WTC11 (cell line): ENCODE measurements at regions not wholly inside any gene's neighbourhood (a gene's known extent, or its start where the extent isn't known, plus 50 kb on each side); places are given as distances from the start of the nearest gene placed in this dataset.

Experiments
- ATAC-seq: fragments of 200-7000 bp; cut with Tn5 transposase; 2 replicates; pipeline ENCODE4 v1.10.0; 2021; ENCODE audit warnings: mild to moderate bottlenecking, moderate library complexity
- CTCF ChIA-PET: fragments of 300-600 bp; sonication (Branson Sonifier 250); formaldehyde crosslinking; loops from one replicate; lab custom pipeline; 2021; ENCODE audit warnings: antibody characterized with exemption; lab: Charles Lee
- POLR2A ChIA-PET: fragments of 350-600 bp; sonication (Branson Sonifier 250); formaldehyde crosslinking; loops from one replicate; lab custom pipeline; 2021; ENCODE audit warnings: antibody characterized with exemption; lab: Charles Lee
- DNase-seq: peaks from one replicate; pipeline ENCODE4 v3.0.0; 2021; ENCODE audit warnings: low spot score
- H3K27ac Mint-ChIP-seq: 2 replicates; pipeline ENCODE4 v1.8.0; 2021; ENCODE audit warnings: mixed read lengths
- H3K27me3 Mint-ChIP-seq: 2 replicates; pipeline ENCODE4 v1.8.0; 2021; ENCODE audit warnings: low read depth, mild to moderate bottlenecking, moderate library complexity, mixed read lengths
- H3K36me3 Mint-ChIP-seq: 2 replicates; pipeline ENCODE4 v1.8.0; 2021; ENCODE audit warnings: mixed read lengths
- H3K4me1 Mint-ChIP-seq: 2 replicates; pipeline ENCODE4 v1.8.0; 2022; ENCODE audit warnings: mixed read lengths
- H3K4me3 Mint-ChIP-seq: 2 replicates; pipeline ENCODE4 v1.8.0; 2021; ENCODE audit warnings: mild to moderate bottlenecking, moderate library complexity, mixed read lengths
- H3K9me3 Mint-ChIP-seq: 2 replicates; pipeline ENCODE4 v1.8.0; 2021; ENCODE audit warnings: mixed read lengths
- AFF4 ChIP-seq: sonication (generic); formaldehyde crosslinking; IDR thresholded peaks from 2 replicates; pipeline ENCODE4 v1.8.1; 2023; ENCODE audit warnings: mild to moderate bottlenecking, missing genetic modification reagents, borderline replicate concordance
- ATF6 ChIP-seq: sonication (generic); formaldehyde crosslinking; IDR thresholded peaks from 2 replicates; pipeline ENCODE4 v1.8.1; 2023; ENCODE audit warnings: mild to moderate bottlenecking, missing genetic modification reagents
- CDX4 ChIP-seq: fragments of 250-450 bp; sonication (Bioruptor Pico); IDR thresholded peaks from 2 replicates; pipeline ENCODE4 v1.9.0; 2021; ENCODE audit warnings: moderate library complexity, mild to moderate bottlenecking, inconsistent platforms, borderline replicate concordance
- E2F4 ChIP-seq: sonication (generic); formaldehyde crosslinking; IDR thresholded peaks from 2 replicates; pipeline ENCODE4 v1.8.1; 2022; ENCODE audit warnings: low read depth, mild to moderate bottlenecking, moderate library complexity, missing genetic modification reagents, borderline replicate concordance
- ELF4 ChIP-seq: sonication (generic); formaldehyde crosslinking; IDR thresholded peaks from 2 replicates; pipeline ENCODE4 v1.8.1; 2022; ENCODE audit warnings: low read depth, mild to moderate bottlenecking, moderate library complexity, missing genetic modification reagents
- ERG ChIP-seq: fragments of 250-450 bp; sonication (Bioruptor Pico); IDR thresholded peaks from 2 replicates; pipeline ENCODE4 v1.8.0; 2021; ENCODE audit warnings: mild to moderate bottlenecking
- FOXJ3 ChIP-seq: sonication (generic); formaldehyde crosslinking; IDR thresholded peaks from 2 replicates; pipeline ENCODE4 v1.9.0; 2021; ENCODE audit warnings: missing genetic modification reagents, mild to moderate bottlenecking, borderline replicate concordance
- MAX ChIP-seq: sonication (generic); formaldehyde crosslinking; IDR thresholded peaks from 2 replicates; pipeline ENCODE4 v1.8.0; 2022; ENCODE audit warnings: mild to moderate bottlenecking, missing genetic modification reagents
- MLX ChIP-seq: sonication (generic); formaldehyde crosslinking; IDR thresholded peaks from 2 replicates; pipeline ENCODE4 v1.8.1; 2023; ENCODE audit warnings: mild to moderate bottlenecking, missing genetic modification reagents, moderate library complexity
- MXD4 ChIP-seq: fragments of 250-450 bp; sonication (Bioruptor Pico); IDR thresholded peaks from 2 replicates; pipeline ENCODE4 v1.8.0; 2021; ENCODE audit warnings: mild to moderate bottlenecking, moderate library complexity, borderline replicate concordance
- NFE2L1 ChIP-seq: sonication (generic); formaldehyde crosslinking; IDR thresholded peaks from 2 replicates; pipeline ENCODE4 v1.8.1; 2023; ENCODE audit warnings: missing genetic modification reagents
- NR3C1 ChIP-seq: sonication (generic); formaldehyde crosslinking; conservative IDR thresholded peaks from 2 replicates; pipeline ENCODE4 v1.8.1; 2023; ENCODE audit warnings: low read depth, mild to moderate bottlenecking, missing genetic modification reagents
- OVOL2 ChIP-seq: fragments of 250-450 bp; sonication (Bioruptor Pico); IDR thresholded peaks from 2 replicates; pipeline ENCODE4 v1.9.0; 2021; ENCODE audit warnings: mild to moderate bottlenecking, borderline replicate concordance
- SMAD4 ChIP-seq: sonication (generic); formaldehyde crosslinking; IDR thresholded peaks from 2 replicates; pipeline ENCODE4 v1.8.0; 2022; ENCODE audit warnings: mild to moderate bottlenecking, missing genetic modification reagents
- SOX15 ChIP-seq: fragments of 250-450 bp; sonication (Bioruptor Pico); IDR thresholded peaks from 2 replicates; pipeline ENCODE4 v1.9.0; 2021; ENCODE audit warnings: mild to moderate bottlenecking
- TEAD1 ChIP-seq: sonication (generic); formaldehyde crosslinking; IDR thresholded peaks from 2 replicates; pipeline ENCODE4 v1.8.0; 2022; ENCODE audit warnings: mild to moderate bottlenecking, missing genetic modification reagents
- TP53 ChIP-seq: sonication (generic); formaldehyde crosslinking; IDR thresholded peaks from 2 replicates; pipeline ENCODE4 v1.8.1; 2023; ENCODE audit warnings: mild to moderate bottlenecking, missing genetic modification reagents

GRCh38 chr16:75792771-75793492 is 66.6 kb upstream of the CPHXL start (continued):
- no peak for TF ChIP-seq AFF4 (CRISPR knock-in tag)
- TF ChIP-seq SMAD4 (CRISPR knock-in tag), result no peak
- no peak for TF ChIP-seq ERG (CRISPR knock-in tag)

- H3K27ac Mint-ChIP-seq, result no peak overlapping the region
- H3K36me3 Mint-ChIP-seq, result 0 out of 2 replicates have a peak, but pooled peaks cover 3% of the 10 kb centered on the region
- no peaks in the 10 kb centered on the region for H3K4me1 Mint-ChIP-seq
- CTCF ChIA-PET, result no interaction called here
- H3K9me3 Mint-ChIP-seq, result peaks cover 45% of the 10 kb centered on the region
- no peak overlapping the region for H3K4me3 Mint-ChIP-seq
- no peak for TF ChIP-seq MLX (CRISPR knock-in tag)
- TF ChIP-seq MAX, result no peak
- TF ChIP-seq E2F4 (CRISPR knock-in tag), result no peak
- TF ChIP-seq ELF4 (CRISPR knock-in tag), result no peak
- POLR2A ChIA-PET, result no interaction called here
- H3K27me3 Mint-ChIP-seq, result peaks cover 14% of the 10 kb centered on the region
- ATAC-seq (no peak), DNase-seq (no peak)
These were observed 67.4 kb upstream of the CPHXL start for GRCh38 chr16:75793641-75794040.

GRCh38 chr16:75794426-75794825 is 68.1 kb upstream of the CPHXL start:
- no peak for ATAC-seq
- ChIA-PET POLR2A (no interaction called here), CTCF (no interaction called here)
- H3K4me1 Mint-ChIP-seq, result no peaks in the 10 kb centered on the region
- peaks cover 53% of the 10 kb centered on the region for H3K9me3 Mint-ChIP-seq
- H3K27ac Mint-ChIP-seq, result no peak overlapping the region
- H3K4me3 Mint-ChIP-seq, result no peak overlapping the region
- no peak for TF ChIP-seq SOX15
- no peak for TF ChIP-seq CDX4
- no peak for TF ChIP-seq OVOL2 (CRISPR knock-in tag)
- TF ChIP-seq FOXJ3, result no peak
- no peak for TF ChIP-seq MXD4
- TF ChIP-seq ATF6 (CRISPR knock-in tag), result no peak
- TF ChIP-seq TP53, result no peak
- no peak for TF ChIP-seq MLX (CRISPR knock-in tag)
- no peak for TF ChIP-seq TEAD1 (CRISPR knock-in tag)
- TF ChIP-seq NFE2L1, result no peak
- no peak for TF ChIP-seq SMAD4 (CRISPR knock-in tag)
- TF ChIP-seq NR3C1 (CRISPR knock-in tag), result no peak
- TF ChIP-seq, all 79 proteins: peak for 0
- no peak for DNase-seq
- Mint-ChIP-seq H3K36me3 (peaks cover 3% of the 10 kb centered on the region; the same call in 1 of the 2 replicates), H3K27me3 (peaks cover 14% of the 10 kb centered on the region)
